H9 (cell line): ENCODE measurements at regions not wholly inside any gene's neighbourhood (a gene's known extent, or its start where the extent isn't known, plus 50 kb on each side); places are given as distances from the start of the nearest gene placed in this dataset.

Experiments
- DNase-seq: peaks from one replicate; pipeline ENCODE4 v3.0.0-alpha.2; 2017
- H2AFZ ChIP-seq: one replicate; pipeline ENCODE4 v1.6.1; 2013; ENCODE audit warnings: mild to moderate bottlenecking, low read length, control low read depth, moderate library complexity
- H2AK5ac ChIP-seq: 2 replicates; pipeline ENCODE4 v1.6.1; 2013; ENCODE audit warnings: low read length, control low read depth, mixed read lengths; ENCODE audit not compliant: insufficient read length
- H2BK120ac ChIP-seq: one replicate; pipeline ENCODE4 v1.6.1; 2013; ENCODE audit warnings: low read depth, mild to moderate bottlenecking, low read length, control low read depth, inconsistent platforms; ENCODE audit not compliant: poor library complexity, severe bottlenecking
- H2BK12ac ChIP-seq: 2 replicates; pipeline ENCODE4 v1.6.1; 2013; ENCODE audit warnings: low read length, control low read depth, mixed read lengths, low read depth; ENCODE audit not compliant: insufficient read length
- H2BK15ac ChIP-seq: 2 replicates; pipeline ENCODE4 v1.6.1; 2013; ENCODE audit warnings: low read depth, low read length, control low read depth
- H2BK20ac ChIP-seq: one replicate; pipeline ENCODE4 v1.6.1; 2013; ENCODE audit warnings: low read depth, mild to moderate bottlenecking, low read length, control low read depth, inconsistent platforms; ENCODE audit not compliant: poor library complexity, severe bottlenecking
- H2BK5ac ChIP-seq: 2 replicates; pipeline ENCODE4 v1.6.1; 2013; ENCODE audit warnings: low read length, control low read depth, mixed read lengths; ENCODE audit not compliant: insufficient read length
- H3K14ac ChIP-seq: 2 replicates; pipeline ENCODE4 v1.6.1; 2013; ENCODE audit warnings: low read length, control low read depth; ENCODE audit not compliant: insufficient read depth
- H3K18ac ChIP-seq: 2 replicates; pipeline ENCODE4 v1.6.1; 2013; ENCODE audit warnings: low read depth, mild to moderate bottlenecking, mixed read lengths, low read length, control low read depth; ENCODE audit not compliant: insufficient read length
- H3K23ac ChIP-seq: 2 replicates; pipeline ENCODE4 v1.6.1; 2013; ENCODE audit warnings: low read length, control low read depth, mixed read lengths, low read depth; ENCODE audit not compliant: insufficient read length
- H3K23me2 ChIP-seq: 2 replicates; pipeline ENCODE4 v1.6.1; 2013; ENCODE audit warnings: low read depth, mild to moderate bottlenecking, mixed read lengths, low read length, control low read depth; ENCODE audit not compliant: insufficient read length, poor library complexity, severe bottlenecking
- H3K27ac ChIP-seq: 2 replicates; pipeline ENCODE4 v1.5.1; 2013; ENCODE audit warnings: low read length, control low read depth, mixed read lengths, low read depth; ENCODE audit not compliant: insufficient read length
- H3K27me3 ChIP-seq: 2 replicates; pipeline ENCODE4 v1.6.1; 2013; ENCODE audit warnings: low read length, control low read depth, inconsistent platforms; ENCODE audit not compliant: insufficient read depth
- H3K4ac ChIP-seq: 2 replicates; pipeline ENCODE4 v1.6.1; 2013; ENCODE audit warnings: low read depth, mild to moderate bottlenecking, control low read depth, inconsistent platforms, low read length, moderate library complexity
- H3K4me1 ChIP-seq: 2 replicates; pipeline ENCODE4 v1.6.1; 2013; ENCODE audit warnings: low read length, control low read depth, inconsistent platforms; ENCODE audit not compliant: insufficient read depth
- H3K4me2 ChIP-seq: 2 replicates; pipeline ENCODE4 v1.6.1; 2013; ENCODE audit warnings: low read length, control low read depth, mixed read lengths; ENCODE audit not compliant: insufficient read length, insufficient read depth
- H3K56ac ChIP-seq: 2 replicates; pipeline ENCODE4 v1.6.1; 2013; ENCODE audit warnings: low read depth, mild to moderate bottlenecking, mixed read lengths, low read length, control low read depth; ENCODE audit not compliant: insufficient read length
- H3K79me1 ChIP-seq: 2 replicates; pipeline ENCODE4 v1.6.1; 2013; ENCODE audit warnings: low read depth, mild to moderate bottlenecking, moderate library complexity, low read length, control low read depth, inconsistent platforms; ENCODE audit not compliant: insufficient read depth, poor library complexity, severe bottlenecking
- H3K79me2 ChIP-seq: 2 replicates; pipeline ENCODE4 v1.6.1; 2013; ENCODE audit warnings: low read length, control low read depth, inconsistent platforms; ENCODE audit not compliant: insufficient read depth
- H3K9ac ChIP-seq: 2 replicates; pipeline ENCODE4 v1.6.1; 2013; ENCODE audit warnings: low read length, control low read depth, mixed read lengths; ENCODE audit not compliant: insufficient read length; ENCODE audit errors: extremely low read depth
- H3K9me3 ChIP-seq: one replicate; pipeline ENCODE4 v1.6.1; 2013; ENCODE audit warnings: low read depth, low read length, inconsistent platforms; ENCODE audit not compliant: control insufficient read depth
- H3T11ph ChIP-seq: one replicate; pipeline ENCODE4 v1.6.1; 2013; ENCODE audit warnings: mild to moderate bottlenecking, low read length, control low read depth, inconsistent platforms
- H4K20me1 ChIP-seq: one replicate; pipeline ENCODE4 v1.6.1; 2013; ENCODE audit not compliant: control insufficient read depth, insufficient read length, insufficient read depth
- H4K5ac ChIP-seq: 2 replicates; pipeline ENCODE4 v1.6.1; 2013; ENCODE audit warnings: low read depth, mild to moderate bottlenecking, mixed read lengths, low read length, control low read depth; ENCODE audit not compliant: insufficient read length
- H4K8ac ChIP-seq: replicated peaks from 2 replicates; pipeline ENCODE4 v1.6.1; 2013; ENCODE audit warnings: low read length, control low read depth, mixed read lengths, low read depth; ENCODE audit not compliant: insufficient read length
- H4K91ac ChIP-seq: 2 replicates; pipeline ENCODE4 v1.6.1; 2013; ENCODE audit warnings: low read depth, mild to moderate bottlenecking, moderate library complexity, mixed read lengths, low read length, control low read depth; ENCODE audit not compliant: insufficient read length
- H3K27ac Mint-ChIP-seq, 3 experiments: 2 replicates in 2 of 3; 3 replicates in 1 of 3; pipeline ENCODE4 v1.8.0; 2020 to 2021; ENCODE audit warnings: mixed read lengths in 3 of 3, mild to moderate bottlenecking in 1 of 3, moderate library complexity in 1 of 3
- H3K27me3 Mint-ChIP-seq: 2 replicates; pipeline ENCODE4 v1.8.0; 2021; ENCODE audit warnings: low read depth, mild to moderate bottlenecking, moderate library complexity, mixed read lengths
- H3K36me3 Mint-ChIP-seq, 3 experiments: 2 replicates in 2 of 3; 3 replicates in 1 of 3; pipeline ENCODE4 v1.8.0; 2020 to 2021; ENCODE audit warnings: low read depth in 3 of 3, mixed read lengths in 3 of 3; ENCODE audit not compliant: insufficient read depth in 1 of 3
- H3K4me1 Mint-ChIP-seq, 2 experiments: 2 replicates each; pipeline ENCODE4 v1.8.0; 2020; ENCODE audit warnings: mixed read lengths in 2 of 2
- H3K4me3 Mint-ChIP-seq, 2 experiments: 2 replicates in 1 of 2; 3 replicates in 1 of 2; pipeline ENCODE4 v1.8.0; 2020 to 2021; ENCODE audit warnings: mild to moderate bottlenecking in 2 of 2, mixed read lengths in 2 of 2, moderate library complexity in 1 of 2
- H3K9me3 Mint-ChIP-seq, 2 experiments: 2 replicates in 1 of 2; 3 replicates in 1 of 2; pipeline ENCODE4 v1.8.0; 2020; ENCODE audit warnings: mild to moderate bottlenecking in 2 of 2, mixed read lengths in 2 of 2, moderate library complexity in 1 of 2
- CTCF ChIP-seq: fragments of 200-600 bp; sonication (generic); conservative IDR thresholded peaks from 3 replicates; pipeline ENCODE4 v1.8.0; 2021; ENCODE audit warnings: antibody characterized with exemption, mild to moderate bottlenecking
- WGBS: extraction: QIAGEN DNeasy Blood & Tissue Kit; methylation state at CpG from one replicate; pipeline ENCODE4 v1.1.7; 2013; ENCODE audit warnings: missing lambda C conversion rate, low lambda C conversion rate, mixed read lengths; ENCODE audit not compliant: insufficient read length; ENCODE audit errors: extremely low coverage; 5-methylcytosine and 5-hydroxymethylcytosine counted together

- no peak overlapping the region for H3K9ac ChIP-seq
Observed at GRCh38 chr16:65570261-65570660, 448.4 kb upstream of the CDH11 start.

More at GRCh38 chr16:65570261-65570660, 448.4 kb upstream of the CDH11 start:
- H3K79me2 ChIP-seq, result no peaks in the 10 kb centered on the region
- no peaks in the 10 kb centered on the region for H4K20me1 ChIP-seq
- H3K4me3 Mint-ChIP-seq, result no peak overlapping the region
- no peak overlapping the region for H3K56ac ChIP-seq
- no peak for TF ChIP-seq CTCF
- H2AK5ac ChIP-seq, result no peak overlapping the region
- no peak overlapping the region for H2BK5ac ChIP-seq
- H3K9me3 ChIP-seq, result no peaks in the 10 kb centered on the region
- no peak overlapping the region for H3K27ac ChIP-seq
- no peaks in the 10 kb centered on the region for H3K79me1 ChIP-seq
- H2BK12ac ChIP-seq, result no peak overlapping the region
- H3K9me3 Mint-ChIP-seq, result peaks cover 8 to 10% of the 10 kb centered on the region in 2 experiments; a peak in 4 of 5 replicates
- H3K27me3 Mint-ChIP-seq, result no peaks in the 10 kb centered on the region
- H3K23ac ChIP-seq, result no peak overlapping the region
- no peak overlapping the region for H4K5ac ChIP-seq
- H3K4me2 ChIP-seq, result no peak overlapping the region
- H2BK120ac ChIP-seq, result no peak overlapping the region
- H3K36me3 Mint-ChIP-seq, result peaks cover 0 to 17% (median 2%) of the 10 kb centered on the region in 3 experiments; a peak in 6 of 7 replicates
- H3T11ph ChIP-seq, result no peak overlapping the region
- H4K91ac ChIP-seq, result no peak overlapping the region
- H3K23me2 ChIP-seq, result no peaks in the 10 kb centered on the region
- no CpG with 5 or more reads among the region's 1 CpG for WGBS
- no peak overlapping the region for H2BK20ac ChIP-seq
- no peak overlapping the region for H2BK15ac ChIP-seq
- H3K18ac ChIP-seq, result no peak overlapping the region
- no peak overlapping the region for H4K8ac ChIP-seq
- no peak for DNase-seq
- H3K14ac ChIP-seq, result no peak overlapping the region
- no peaks in the 10 kb centered on the region for H3K4me1 Mint-ChIP-seq
- no peak overlapping the region for H2AFZ ChIP-seq
- no peak overlapping the region for H3K27ac Mint-ChIP-seq
- no peaks in the 10 kb centered on the region for H3K4me1 ChIP-seq
- H3K27me3 ChIP-seq, result no peaks in the 10 kb centered on the region
- no peak overlapping the region for H3K4ac ChIP-seq
